NT2/D1 (cell line): ENCODE measurements at regions not wholly inside any gene's neighbourhood (a gene's known extent, or its start where the extent isn't known, plus 50 kb on each side); places are given as distances from the start of the nearest gene placed in this dataset.

Experiments used
- DNase-seq: peaks from one replicate; pipeline ENCODE4 v3.0.0-alpha.2; 2011; ENCODE audit warnings: low read depth, low spot score
- H3K27me3 ChIP-seq: 2 replicates; pipeline ENCODE4 v1.6.0; 2011; ENCODE audit warnings: mild to moderate bottlenecking; ENCODE audit not compliant: insufficient read length, insufficient read depth
- H3K36me3 ChIP-seq: 2 replicates; pipeline ENCODE4 v1.6.1; 2011; ENCODE audit warnings: mild to moderate bottlenecking, low read length, mixed read lengths; ENCODE audit not compliant: insufficient read depth, insufficient read length
- H3K4me1 ChIP-seq: 2 replicates; pipeline ENCODE4 v1.5.1; 2011; ENCODE audit not compliant: insufficient read depth, insufficient read length
- H3K4me3 ChIP-seq: 2 replicates; pipeline ENCODE4 v1.5.1; 2011; ENCODE audit warnings: low read depth; ENCODE audit not compliant: insufficient read length
- H3K9ac ChIP-seq: 2 replicates; pipeline ENCODE4 v1.6.0; 2011; ENCODE audit warnings: low read depth; ENCODE audit not compliant: insufficient read length
- H3K9me3 ChIP-seq: 2 replicates; pipeline ENCODE4 v1.5.1; 2011; ENCODE audit warnings: mild to moderate bottlenecking, low read length; ENCODE audit not compliant: insufficient read depth
- SUZ12 ChIP-seq: IDR thresholded peaks from 2 replicates; pipeline ENCODE4 v1.6.1; 2011; ENCODE audit not compliant: insufficient read length, insufficient read depth; ENCODE audit errors: extremely low read depth
- YY1 ChIP-seq: IDR thresholded peaks from 2 replicates; pipeline ENCODE4 v1.6.1; 2011; ENCODE audit not compliant: insufficient read length, insufficient read depth
- ZNF274 ChIP-seq: IDR thresholded peaks from 2 replicates; pipeline ENCODE4 v1.6.1; 2011; ENCODE audit warnings: mild to moderate bottlenecking, low read depth, low read length

DNA sequence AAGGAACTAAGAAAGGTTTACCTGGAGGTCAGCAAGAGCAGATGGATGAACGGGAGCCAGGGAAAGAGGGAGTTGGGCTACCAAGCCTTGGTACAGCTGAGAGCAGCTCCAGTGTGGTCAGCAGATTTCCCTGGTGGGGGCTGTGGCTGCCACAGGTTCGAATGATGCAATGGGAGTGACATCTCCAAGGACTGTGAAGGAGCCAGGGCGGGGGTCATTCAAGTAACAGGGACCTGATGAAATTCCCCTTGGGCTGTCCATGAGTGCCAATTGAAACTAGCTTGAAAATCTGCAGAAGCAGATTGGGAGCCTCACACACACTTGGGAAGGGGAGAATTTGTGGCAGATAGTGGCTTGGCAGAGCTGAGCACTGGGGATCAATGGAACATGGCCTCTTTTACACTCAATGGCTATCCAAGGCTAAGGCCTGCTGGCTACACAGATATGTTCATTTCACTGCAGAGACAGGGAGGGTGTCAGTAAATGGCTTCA lies 247.0 kb upstream of the ECI2 start:
- no peak for DNase-seq

GRCh38 chr6:4381381-4381780 lies 246.0 kb upstream of the ECI2 start:
- Histone ChIP-seq H3K4me3 (no peak overlapping the region), H3K9ac (no peak overlapping the region), H3K27me3 (no peaks in the 10 kb centered on the region), H3K36me3 (no peaks in the 10 kb centered on the region), H3K9me3 (peaks cover 33% of the 10 kb centered on the region), H3K4me1 (peaks cover 3% of the 10 kb centered on the region)
- no peak for TF ChIP-seq ZNF274
- no peak for TF ChIP-seq YY1
- DNase-seq: no peak

More for the DNA sequence above, 247.0 kb upstream of the ECI2 start:
- Histone ChIP-seq H3K9me3 (peaks cover 37% of the 10 kb centered on the region), H3K4me1 (peaks cover 3% of the 10 kb centered on the region), H3K36me3 (no peaks in the 10 kb centered on the region), H3K27me3 (no peaks in the 10 kb centered on the region), H3K9ac (no peak overlapping the region), H3K4me3 (no peak overlapping the region)
- no peak for TF ChIP-seq SUZ12
- no peak for TF ChIP-seq ZNF274
- no peak for TF ChIP-seq YY1

DNA sequence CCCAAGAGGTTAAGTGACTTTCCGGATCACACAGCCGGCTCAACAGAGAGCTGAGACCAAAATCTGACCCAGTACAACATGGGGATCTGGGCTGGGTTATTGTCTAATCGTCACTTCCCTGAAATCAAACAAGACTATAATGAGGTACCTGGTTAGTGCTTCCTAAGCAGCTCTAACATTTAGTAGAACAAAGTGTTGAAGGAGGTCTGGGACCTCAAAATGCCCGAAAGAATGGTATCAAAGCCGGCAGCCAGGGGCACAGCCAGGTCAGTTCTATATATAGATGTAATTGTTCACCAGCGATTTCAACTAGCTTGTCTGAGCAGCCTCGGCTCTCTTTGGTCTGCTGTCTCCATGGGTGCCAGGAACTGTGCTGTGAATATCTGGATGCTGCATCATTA lies 245.5 kb upstream of the ECI2 start:
- no peaks in the 10 kb centered on the region for H3K27me3 ChIP-seq
- no peak for TF ChIP-seq YY1
- TF ChIP-seq SUZ12: no peak
- TF ChIP-seq ZNF274: no peak
- no peak overlapping the region for H3K9ac ChIP-seq
- H3K4me1 ChIP-seq: peaks cover 3% of the 10 kb centered on the region
- no peak for DNase-seq
- peaks cover 32% of the 10 kb centered on the region for H3K9me3 ChIP-seq
- H3K36me3 ChIP-seq: no peaks in the 10 kb centered on the region
- no peak overlapping the region for H3K4me3 ChIP-seq

DNA sequence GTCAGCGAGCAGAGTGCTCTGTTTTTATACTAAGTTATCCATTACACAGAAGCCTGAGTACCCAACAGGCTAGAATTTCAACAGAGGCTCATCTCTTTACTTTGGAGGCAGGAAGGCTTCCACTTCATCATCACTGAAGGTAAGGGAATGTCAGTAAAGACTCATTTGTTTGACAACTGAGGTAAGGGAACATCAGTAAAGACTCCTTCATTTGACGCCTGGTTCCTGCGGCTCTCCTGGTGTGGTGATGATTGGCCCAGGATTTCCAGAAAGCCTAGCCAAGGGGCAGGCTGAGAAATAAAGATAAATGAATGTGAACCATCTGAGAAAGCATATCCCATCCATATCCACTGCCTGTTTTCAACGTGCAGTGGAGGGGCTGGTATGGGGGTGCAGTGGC lies 244.6 kb upstream of the ECI2 start:
- no peaks in the 10 kb centered on the region for H3K27me3 ChIP-seq
- DNase-seq: no peak
- no peaks in the 10 kb centered on the region for H3K36me3 ChIP-seq
- peaks cover 28% of the 10 kb centered on the region for H3K9me3 ChIP-seq
- peaks cover 3% of the 10 kb centered on the region for H3K4me1 ChIP-seq
- H3K9ac ChIP-seq: no peak overlapping the region
- TF ChIP-seq ZNF274 (no peak), SUZ12 (no peak), YY1 (no peak)
- H3K4me3 ChIP-seq: no peak overlapping the region

DNA sequence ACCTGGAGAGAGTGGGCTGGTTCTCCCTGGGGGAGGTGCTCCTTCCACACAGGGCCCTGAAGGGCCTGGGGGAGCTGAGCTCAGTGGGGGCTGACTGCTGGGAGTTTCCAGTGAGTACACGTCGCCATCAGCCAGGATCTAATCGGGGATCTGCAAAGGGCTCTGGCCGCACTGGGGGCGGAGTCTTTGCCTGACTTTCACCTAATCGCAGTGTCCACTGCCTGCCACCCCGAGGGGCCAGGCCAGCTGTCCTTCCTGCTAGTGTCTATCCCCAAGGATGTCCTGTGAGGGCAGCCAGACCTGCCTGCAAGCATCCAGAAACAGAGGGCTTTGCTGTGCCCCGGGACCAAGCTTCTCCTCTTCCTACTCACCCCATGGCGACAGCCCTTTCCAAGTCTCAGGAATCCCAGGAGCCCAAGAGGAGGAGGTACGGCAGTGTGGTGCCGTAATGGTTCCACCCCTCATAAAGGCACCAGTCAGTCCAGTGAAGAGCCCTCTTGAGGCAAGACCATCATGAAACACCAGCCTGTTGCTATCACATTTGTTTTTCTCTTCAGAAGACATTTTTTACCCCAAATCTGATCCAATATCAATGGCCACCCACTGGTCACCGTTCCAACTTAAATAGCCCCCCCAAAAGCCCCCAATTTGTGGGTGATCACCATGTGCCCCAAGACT lies 243.1 kb upstream of the ECI2 start:
- no peak for DNase-seq
- Histone ChIP-seq H3K27me3 (no peaks in the 10 kb centered on the region), H3K4me1 (peaks cover 3% of the 10 kb centered on the region), H3K9me3 (peaks cover 13% of the 10 kb centered on the region), H3K4me3 (no peak overlapping the region), H3K9ac (no peak overlapping the region), H3K36me3 (no peaks in the 10 kb centered on the region)
- TF ChIP-seq ZNF274: no peak
- TF ChIP-seq YY1: no peak

GRCh38 chr6:4377603-4378002 lies 242.2 kb upstream of the ECI2 start:
- Histone ChIP-seq H3K9ac (no peak overlapping the region), H3K4me1 (peaks cover 3% of the 10 kb centered on the region), H3K27me3 (no peaks in the 10 kb centered on the region), H3K4me3 (no peak overlapping the region), H3K36me3 (no peaks in the 10 kb centered on the region), H3K9me3 (peaks cover 4% of the 10 kb centered on the region; the same call in 1 of the 2 replicates)
- TF ChIP-seq YY1: no peak
- TF ChIP-seq SUZ12: no peak
- no peak for TF ChIP-seq ZNF274
- no peak for DNase-seq

GRCh38 chr6:4374216-4374615 lies 238.8 kb upstream of the ECI2 start:
- Histone ChIP-seq H3K9me3 (no peaks in the 10 kb centered on the region), H3K9ac (no peak overlapping the region), H3K36me3 (no peaks in the 10 kb centered on the region), H3K4me1 (peaks cover 3% of the 10 kb centered on the region), H3K4me3 (no peak overlapping the region), H3K27me3 (no peaks in the 10 kb centered on the region)
- no peak for TF ChIP-seq SUZ12
- no peak for TF ChIP-seq YY1
- TF ChIP-seq ZNF274: no peak
- no peak for DNase-seq
